Lower lobe of right lung (tissue), 2 donors: ENCODE measurements at regions not wholly inside any gene's neighbourhood (a gene's known extent, or its start where the extent isn't known, plus 50 kb on each side); places are given as distances from the start of the nearest gene placed in this dataset.

Experiments
- ATAC-seq, 2 donors: fragments of 200-7000 bp; cut with Tn5 transposase; one replicate each; pipeline ENCODE4 v1.9.1; 2020 to 2022; ENCODE audit warnings: mild to moderate bottlenecking in 2 of 2, moderate library complexity in 2 of 2
- DNase-seq: peaks from one replicate; pipeline ENCODE4 v3.0.0-alpha.2; 2020
- H3K27ac ChIP-seq: fragments of 200-600 bp; one replicate; pipeline ENCODE4 v1.8.0; 2022
- H3K27me3 ChIP-seq: fragments of 200-600 bp; one replicate; pipeline ENCODE4 v1.8.0; 2022; ENCODE audit warnings: low read depth
- H3K36me3 ChIP-seq: fragments of 200-600 bp; one replicate; pipeline ENCODE4 v1.8.0; 2022; ENCODE audit warnings: mild to moderate bottlenecking
- H3K4me1 ChIP-seq: fragments of 200-600 bp; one replicate; pipeline ENCODE4 v1.8.0; 2022
- H3K4me3 ChIP-seq: fragments of 200-600 bp; one replicate; pipeline ENCODE4 v1.8.0; 2022; ENCODE audit warnings: mild to moderate bottlenecking
- H3K9me3 ChIP-seq: fragments of 200-600 bp; one replicate; pipeline ENCODE4 v1.8.0; 2022
- CTCF ChIP-seq: fragments of 200-600 bp; IDR thresholded peaks from one replicate; pipeline ENCODE4 v1.8.0; 2022; ENCODE audit warnings: antibody characterized with exemption, mild to moderate bottlenecking
- intact Hi-C: fragments of 100-400 bp; cut with DNase I; formaldehyde crosslinking; loops from one replicate; pipeline ENCODE4 v1.11.0; 2022
- donor health status: DM: no; HTN: yes; CAD: no; lungs with severe emphysema.

GRCh38 chr5:117863586-117864296, 1124.6 kb downstream of the DTWD2 start:
- no peaks in the 10 kb centered on the region for H3K9me3 ChIP-seq
- no peaks in the 10 kb centered on the region for H3K27me3 ChIP-seq
- intact Hi-C loops: no loop called here
- no peak overlapping the region for H3K27ac ChIP-seq
- TF ChIP-seq CTCF: no peak
- no peaks in the 10 kb centered on the region for H3K36me3 ChIP-seq
- DNase-seq (no peak), ATAC-seq (peak in 1 of 2 donors; percentile 47)
- H3K4me3 ChIP-seq: no peak overlapping the region
- no peaks in the 10 kb centered on the region for H3K4me1 ChIP-seq

- no peaks in the 10 kb centered on the region for H3K4me1 ChIP-seq
- H3K27me3 ChIP-seq: no peaks in the 10 kb centered on the region
- no peak overlapping the region for H3K27ac ChIP-seq
- ATAC-seq (no peak), DNase-seq (no peak)
- intact Hi-C loops: no loop called here
- no peak for TF ChIP-seq CTCF
- no peaks in the 10 kb centered on the region for H3K9me3 ChIP-seq
- H3K36me3 ChIP-seq: no peaks in the 10 kb centered on the region
- no peak overlapping the region for H3K4me3 ChIP-seq
Observed at GRCh38 chr5:117860550-117860949, 1127.8 kb downstream of the DTWD2 start.

GRCh38 chr5:117859176-117859575, 1129.2 kb downstream of the DTWD2 start:
- no peaks in the 10 kb centered on the region for H3K36me3 ChIP-seq
- H3K9me3 ChIP-seq: no peaks in the 10 kb centered on the region
- no peak for TF ChIP-seq CTCF
- ATAC-seq: no peak
- intact Hi-C loops: no loop called here
- no peaks in the 10 kb centered on the region for H3K4me1 ChIP-seq
- no peak overlapping the region for H3K27ac ChIP-seq
- no peaks in the 10 kb centered on the region for H3K27me3 ChIP-seq
- no peak for DNase-seq
- no peak overlapping the region for H3K4me3 ChIP-seq

- ATAC-seq: no peak
- Histone ChIP-seq H3K4me3 (no peak overlapping the region), H3K27me3 (no peaks in the 10 kb centered on the region), H3K36me3 (no peaks in the 10 kb centered on the region), H3K9me3 (no peaks in the 10 kb centered on the region), H3K4me1 (no peaks in the 10 kb centered on the region), H3K27ac (no peak overlapping the region)
- intact Hi-C loops: no loop called here
- DNase-seq: no peak
- TF ChIP-seq CTCF: no peak
Observed at GRCh38 chr5:117856713-117857112, 1131.6 kb downstream of the DTWD2 start.

- intact Hi-C loops: no loop called here
Observed at GRCh38 chr5:117837786-117838185, 1150.6 kb downstream of the DTWD2 start.

More at GRCh38 chr5:117837786-117838185, 1150.6 kb downstream of the DTWD2 start:
- no peaks in the 10 kb centered on the region for H3K27me3 ChIP-seq
- H3K27ac ChIP-seq: no peak overlapping the region
- ATAC-seq (no peak), DNase-seq (no peak)
- no peak for TF ChIP-seq CTCF
- H3K36me3 ChIP-seq: no peaks in the 10 kb centered on the region
- no peaks in the 10 kb centered on the region for H3K9me3 ChIP-seq
- H3K4me3 ChIP-seq: no peak overlapping the region
- H3K4me1 ChIP-seq: no peaks in the 10 kb centered on the region
